ENCODE measurements at regions not wholly inside any gene's neighbourhood (a gene's known extent, or its start where the extent isn't known, plus 50 kb on each side); places are given as distances from the start of the nearest gene placed in this dataset.

- Histone ChIP-seq H3K9ac (ENCODE audit: insufficient read depth, low read length, poor library complexity, severe bottlenecking) (no peak overlapping the region), H4K20me1 (ENCODE audit: insufficient read depth, low read length) (no peaks in the 10 kb centered on the region), H3K27ac (ENCODE audit: low read depth in 1 of 2, low read length in 2 of 2) (no peak overlapping the region), H3K4me3 (replicated peaks in 1 of 3; ENCODE audit: low read depth in 2 of 3, low read length in 3 of 3) (no peak overlapping the region), H3K4me1 (ENCODE audit: control insufficient read depth in 1 of 2, insufficient read depth in 2 of 2, low read length in 2 of 2) (no peaks in the 10 kb centered on the region), H3K4me2 (replicated peaks; ENCODE audit: extremely low read depth, low read length, poor library complexity, severe bottlenecking) (no peak overlapping the region), H2AFZ (ENCODE audit: insufficient read depth, low read depth, low read length, poor library complexity, severe bottlenecking) (no peak overlapping the region), H3K79me2 (ENCODE audit: insufficient read depth, low read length) (no peaks in the 10 kb centered on the region), H3K27me3 (ENCODE audit: control insufficient read depth in 2 of 2, insufficient read depth in 2 of 2, low read length in 2 of 2) (no peaks in the 10 kb centered on the region), H3K9me3 (replicated peaks in 1 of 2; ENCODE audit: control insufficient read depth in 1 of 2, insufficient read depth in 1 of 2, low read length in 2 of 2) (no peaks in the 10 kb centered on the region), H3K36me3 (replicated peaks in 1 of 2; ENCODE audit: control insufficient read depth in 1 of 2, insufficient read depth in 2 of 2, low read length in 2 of 2) (no peaks in the 10 kb centered on the region)
- intact Hi-C loops (cut with micrococcal nuclease) = no loop called here
- peaks cover 0 to 4% (median 0%) of the 10 kb centered on the region in 7 donors for H3K9me3 Mint-ChIP-seq
- no peak overlapping the region for H3K27ac Mint-ChIP-seq
- H3K27me3 Mint-ChIP-seq (ENCODE audit: low read depth in 3 of 3) = peaks cover 0 to 4% (median 0%) of the 10 kb centered on the region in 3 donors
- no peak overlapping the region for H3K4me3 Mint-ChIP-seq
- DNase-seq = no peak
- TF ChIP-seq, protein P1, sequence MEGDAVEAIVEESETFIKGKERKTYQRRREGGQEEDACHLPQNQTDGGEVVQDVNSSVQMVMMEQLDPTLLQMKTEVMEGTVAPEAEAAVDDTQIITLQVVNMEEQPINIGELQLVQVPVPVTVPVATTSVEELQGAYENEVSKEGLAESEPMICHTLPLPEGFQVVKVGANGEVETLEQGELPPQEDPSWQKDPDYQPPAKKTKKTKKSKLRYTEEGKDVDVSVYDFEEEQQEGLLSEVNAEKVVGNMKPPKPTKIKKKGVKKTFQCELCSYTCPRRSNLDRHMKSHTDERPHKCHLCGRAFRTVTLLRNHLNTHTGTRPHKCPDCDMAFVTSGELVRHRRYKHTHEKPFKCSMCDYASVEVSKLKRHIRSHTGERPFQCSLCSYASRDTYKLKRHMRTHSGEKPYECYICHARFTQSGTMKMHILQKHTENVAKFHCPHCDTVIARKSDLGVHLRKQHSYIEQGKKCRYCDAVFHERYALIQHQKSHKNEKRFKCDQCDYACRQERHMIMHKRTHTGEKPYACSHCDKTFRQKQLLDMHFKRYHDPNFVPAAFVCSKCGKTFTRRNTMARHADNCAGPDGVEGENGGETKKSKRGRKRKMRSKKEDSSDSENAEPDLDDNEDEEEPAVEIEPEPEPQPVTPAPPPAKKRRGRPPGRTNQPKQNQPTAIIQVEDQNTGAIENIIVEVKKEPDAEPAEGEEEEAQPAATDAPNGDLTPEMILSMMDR (IDR thresholded peaks at IDR 0.05) = no peak
- no peaks in the 10 kb centered on the region for H3K36me3 Mint-ChIP-seq
- H3K4me1 Mint-ChIP-seq = no peaks in the 10 kb centered on the region
These were observed 65.3 kb upstream of the CCDC68 start for GRCh38 chr18:55024564-55024963.

DNA sequence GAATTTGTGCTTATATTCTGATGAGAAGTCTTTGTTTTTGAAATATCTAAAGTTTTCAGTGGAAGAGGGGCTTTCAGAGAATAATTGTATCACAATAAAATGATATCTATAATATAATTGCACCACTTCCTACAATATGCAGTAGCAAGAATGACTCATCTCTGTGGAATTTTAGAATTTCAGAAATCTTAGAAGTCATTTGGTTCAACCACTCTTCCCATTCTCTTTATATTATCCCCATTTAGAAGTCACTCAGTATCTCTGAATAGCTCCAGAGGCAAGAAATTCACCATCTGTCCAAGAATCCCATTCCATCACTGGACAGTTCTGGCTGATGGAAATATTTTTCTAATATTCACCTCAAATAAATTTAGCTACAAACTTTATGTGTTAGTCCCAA is 59.3 kb upstream of the CCDC68 start:
- H3K27ac ChIP-seq (ENCODE audit: low read depth in 1 of 2, low read length in 2 of 2) = no peak overlapping the region
- H3K9ac ChIP-seq (ENCODE audit: insufficient read depth, low read length, poor library complexity, severe bottlenecking) = no peak overlapping the region
- no peak for DNase-seq
- H3K36me3 ChIP-seq (replicated peaks in 1 of 2; ENCODE audit: control insufficient read depth in 1 of 2, insufficient read depth in 2 of 2, low read length in 2 of 2) = no peaks in the 10 kb centered on the region
- Mint-ChIP-seq H3K4me3 (no peak overlapping the region), H3K9me3 (peaks cover 0 to 3% (median 0%) of the 10 kb centered on the region in 7 donors), H3K27me3 (ENCODE audit: low read depth in 3 of 3) (peaks cover 0 to 1% (median 0%) of the 10 kb centered on the region in 3 donors), H3K4me1 (no peaks in the 10 kb centered on the region), H3K36me3 (no peaks in the 10 kb centered on the region), H3K27ac (no peak overlapping the region)
- H3K27me3 ChIP-seq (ENCODE audit: control insufficient read depth in 2 of 2, insufficient read depth in 2 of 2, low read length in 2 of 2) = no peaks in the 10 kb centered on the region
- no peak overlapping the region for H3K4me2 ChIP-seq (replicated peaks; ENCODE audit: extremely low read depth, low read length, poor library complexity, severe bottlenecking)
- no peak overlapping the region for H3K4me3 ChIP-seq (replicated peaks in 1 of 3; ENCODE audit: low read depth in 2 of 3, low read length in 3 of 3)
- TF ChIP-seq, protein P1 (IDR thresholded peaks at IDR 0.05) = no peak
- H2AFZ ChIP-seq (ENCODE audit: insufficient read depth, low read depth, low read length, poor library complexity, severe bottlenecking) = no peak overlapping the region
- H3K4me1 ChIP-seq (ENCODE audit: control insufficient read depth in 1 of 2, insufficient read depth in 2 of 2, low read length in 2 of 2) = no peaks in the 10 kb centered on the region
- H3K9me3 ChIP-seq (replicated peaks in 1 of 2; ENCODE audit: control insufficient read depth in 1 of 2, insufficient read depth in 1 of 2, low read length in 2 of 2) = no peaks in the 10 kb centered on the region
- H4K20me1 ChIP-seq (ENCODE audit: insufficient read depth, low read length) = no peaks in the 10 kb centered on the region
- intact Hi-C loops (cut with micrococcal nuclease) = no loop called here
- H3K79me2 ChIP-seq (ENCODE audit: insufficient read depth, low read length) = no peaks in the 10 kb centered on the region

All from CD14-positive monocyte (primary cell).